ENCODE measurements at regions not wholly inside any gene's neighbourhood (a gene's known extent, or its start where the extent isn't known, plus 50 kb on each side); places are given as distances from the start of the nearest gene placed in this dataset.

DNA sequence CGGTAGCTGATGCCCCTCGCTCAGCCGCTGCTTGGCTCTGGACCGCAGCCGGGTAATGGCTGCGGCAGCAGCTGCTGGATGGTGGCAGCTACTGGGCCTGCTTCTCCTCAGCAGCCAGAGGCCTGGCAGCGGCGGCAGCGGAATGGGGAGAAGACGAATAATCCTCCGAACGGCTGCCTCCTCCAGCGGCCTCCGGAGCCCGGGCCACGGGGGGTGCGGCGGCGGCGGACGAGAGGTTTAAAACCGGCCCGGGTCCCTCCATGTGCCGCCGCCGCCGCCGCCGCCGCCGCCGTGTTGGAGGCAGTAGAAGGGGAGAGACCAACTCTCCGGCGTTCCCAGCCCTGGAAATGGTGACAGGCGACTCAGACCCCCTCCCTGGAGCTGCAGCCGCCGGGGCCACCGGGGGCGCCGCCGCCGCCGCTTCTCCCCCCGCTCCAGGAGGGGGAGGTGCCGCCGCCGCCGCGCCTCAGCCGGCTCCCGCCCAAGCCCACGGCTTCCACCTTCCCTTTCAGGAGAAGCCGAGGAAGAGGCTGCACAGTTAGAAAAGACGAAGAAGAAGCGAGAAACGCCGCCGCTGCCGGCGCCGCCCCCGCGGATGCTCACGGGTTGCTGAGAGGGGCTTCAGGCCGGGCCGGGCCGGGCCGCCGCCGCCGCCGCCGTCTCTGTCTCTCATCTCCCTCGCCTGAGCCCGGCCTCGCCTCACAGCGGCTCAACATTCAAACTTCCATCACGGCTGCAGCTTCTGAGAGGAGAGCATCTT lies 118.4 kb upstream of the PRSS3 start:
- H3K4me3 ChIP-seq (ENCODE audit: insufficient read length, low read depth): peak overlapping the region; percentile 57
- no peaks in the 10 kb centered on the region for H3K27me3 ChIP-seq (ENCODE audit: insufficient read depth, insufficient read length)
- TF ChIP-seq SUZ12 (IDR thresholded peaks at IDR 0.05; ENCODE audit: extremely low read depth, insufficient read depth, insufficient read length) (no peak), YY1 (IDR thresholded peaks at IDR 0.05; ENCODE audit: insufficient read depth, insufficient read length) (peak; percentile 24)
- no peaks in the 10 kb centered on the region for H3K36me3 ChIP-seq (ENCODE audit: insufficient read depth, insufficient read length, low read length)
- H3K4me1 ChIP-seq (ENCODE audit: insufficient read depth, insufficient read length): no peaks in the 10 kb centered on the region
- peak; percentile 30 for DNase-seq (ENCODE audit: low read depth, low spot score)
- H3K9me3 ChIP-seq (ENCODE audit: insufficient read depth, low read length): no peaks in the 10 kb centered on the region
- H3K9ac ChIP-seq (ENCODE audit: insufficient read length, low read depth): peak overlapping the region; percentile 67

- no peaks in the 10 kb centered on the region for H3K4me1 ChIP-seq (ENCODE audit: insufficient read depth, insufficient read length)
- H3K36me3 ChIP-seq (ENCODE audit: insufficient read depth, insufficient read length, low read length): no peaks in the 10 kb centered on the region
- H3K4me3 ChIP-seq (ENCODE audit: insufficient read length, low read depth): peak overlapping the region; percentile 42
- TF ChIP-seq SUZ12 (IDR thresholded peaks at IDR 0.05; ENCODE audit: extremely low read depth, insufficient read depth, insufficient read length) (no peak), ZNF274 (IDR thresholded peaks at IDR 0.05; ENCODE audit: low read depth, low read length) (no peak), YY1 (IDR thresholded peaks at IDR 0.05; ENCODE audit: insufficient read depth, insufficient read length) (no peak)
- peak overlapping the region; percentile 50 for H3K9ac ChIP-seq (ENCODE audit: insufficient read length, low read depth)
- DNase-seq (ENCODE audit: low read depth, low spot score): no peak
- no peaks in the 10 kb centered on the region for H3K9me3 ChIP-seq (ENCODE audit: insufficient read depth, low read length)
- no peaks in the 10 kb centered on the region for H3K27me3 ChIP-seq (ENCODE audit: insufficient read depth, insufficient read length)
Observed at GRCh38 chr9:33677506-33677809, 117.9 kb upstream of the PRSS3 start.

- Histone ChIP-seq H3K36me3 (ENCODE audit: insufficient read depth, insufficient read length, low read length) (no peaks in the 10 kb centered on the region), H3K4me3 (ENCODE audit: insufficient read length, low read depth) (no peak overlapping the region), H3K9ac (ENCODE audit: insufficient read length, low read depth) (no peak overlapping the region), H3K9me3 (ENCODE audit: insufficient read depth, low read length) (no peaks in the 10 kb centered on the region), H3K27me3 (ENCODE audit: insufficient read depth, insufficient read length) (no peaks in the 10 kb centered on the region), H3K4me1 (ENCODE audit: insufficient read depth, insufficient read length) (no peaks in the 10 kb centered on the region)
- TF ChIP-seq SUZ12 (IDR thresholded peaks at IDR 0.05; ENCODE audit: extremely low read depth, insufficient read depth, insufficient read length) (no peak), YY1 (IDR thresholded peaks at IDR 0.05; ENCODE audit: insufficient read depth, insufficient read length) (no peak), ZNF274 (IDR thresholded peaks at IDR 0.05; ENCODE audit: low read depth, low read length) (no peak)
- no peak for DNase-seq (ENCODE audit: low read depth, low spot score)
Observed at GRCh38 chr9:33677961-33678360, 117.4 kb upstream of the PRSS3 start.

- DNase-seq (ENCODE audit: low read depth, low spot score): no peak
- TF ChIP-seq SUZ12 (IDR thresholded peaks at IDR 0.05; ENCODE audit: extremely low read depth, insufficient read depth, insufficient read length) (no peak), YY1 (IDR thresholded peaks at IDR 0.05; ENCODE audit: insufficient read depth, insufficient read length) (no peak)
- H3K4me1 ChIP-seq (ENCODE audit: insufficient read depth, insufficient read length): no peaks in the 10 kb centered on the region
- H3K27me3 ChIP-seq (ENCODE audit: insufficient read depth, insufficient read length): no peaks in the 10 kb centered on the region
- no peaks in the 10 kb centered on the region for H3K9me3 ChIP-seq (ENCODE audit: insufficient read depth, low read length)
- H3K36me3 ChIP-seq (ENCODE audit: insufficient read depth, insufficient read length, low read length): no peaks in the 10 kb centered on the region
- no peak overlapping the region for H3K9ac ChIP-seq (ENCODE audit: insufficient read length, low read depth)
- H3K4me3 ChIP-seq (ENCODE audit: insufficient read length, low read depth): no peak overlapping the region
Observed at GRCh38 chr9:33682551-33682950, 112.8 kb upstream of the PRSS3 start.

DNA sequence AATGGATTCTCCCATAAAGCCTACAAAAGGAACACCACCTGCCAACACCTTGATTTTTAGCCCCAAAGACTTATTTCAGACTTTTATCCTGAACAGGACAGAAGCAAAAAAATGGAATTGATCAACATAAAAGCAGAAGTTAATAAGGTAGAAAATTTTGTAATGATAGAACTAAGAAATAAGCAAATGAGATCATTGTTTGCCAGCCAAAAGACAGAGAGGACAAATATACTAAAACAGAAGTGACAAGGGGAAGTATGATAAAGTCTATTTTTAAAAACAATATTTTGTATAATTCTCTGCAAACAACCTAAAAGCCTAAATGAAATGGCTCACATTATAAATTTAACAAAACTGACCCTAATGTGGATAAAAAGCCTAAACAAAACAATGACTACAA lies 110.5 kb upstream of the PRSS3 start:
- TF ChIP-seq YY1 (IDR thresholded peaks at IDR 0.05; ENCODE audit: insufficient read depth, insufficient read length) (no peak), SUZ12 (IDR thresholded peaks at IDR 0.05; ENCODE audit: extremely low read depth, insufficient read depth, insufficient read length) (no peak), ZNF274 (IDR thresholded peaks at IDR 0.05; ENCODE audit: low read depth, low read length) (no peak)
- Histone ChIP-seq H3K9ac (ENCODE audit: insufficient read length, low read depth) (no peak overlapping the region), H3K4me3 (ENCODE audit: insufficient read length, low read depth) (no peak overlapping the region), H3K36me3 (ENCODE audit: insufficient read depth, insufficient read length, low read length) (no peaks in the 10 kb centered on the region), H3K9me3 (ENCODE audit: insufficient read depth, low read length) (no peaks in the 10 kb centered on the region), H3K27me3 (ENCODE audit: insufficient read depth, insufficient read length) (no peaks in the 10 kb centered on the region), H3K4me1 (ENCODE audit: insufficient read depth, insufficient read length) (no peaks in the 10 kb centered on the region)
- DNase-seq (ENCODE audit: low read depth, low spot score): no peak

- Histone ChIP-seq H3K9me3 (ENCODE audit: insufficient read depth, low read length) (no peaks in the 10 kb centered on the region), H3K4me1 (ENCODE audit: insufficient read depth, insufficient read length) (no peaks in the 10 kb centered on the region), H3K27me3 (ENCODE audit: insufficient read depth, insufficient read length) (no peaks in the 10 kb centered on the region), H3K4me3 (ENCODE audit: insufficient read length, low read depth) (no peak overlapping the region), H3K36me3 (ENCODE audit: insufficient read depth, insufficient read length, low read length) (no peaks in the 10 kb centered on the region), H3K9ac (ENCODE audit: insufficient read length, low read depth) (no peak overlapping the region)
- TF ChIP-seq YY1 (IDR thresholded peaks at IDR 0.05; ENCODE audit: insufficient read depth, insufficient read length): no peak
- TF ChIP-seq ZNF274 (IDR thresholded peaks at IDR 0.05; ENCODE audit: low read depth, low read length): no peak
- no peak for TF ChIP-seq SUZ12 (IDR thresholded peaks at IDR 0.05; ENCODE audit: extremely low read depth, insufficient read depth, insufficient read length)
- DNase-seq (ENCODE audit: low read depth, low spot score): no peak
Observed at GRCh38 chr9:33686942-33687341, 108.4 kb upstream of the PRSS3 start.

GRCh38 chr9:33687779-33688178 lies 107.6 kb upstream of the PRSS3 start:
- Histone ChIP-seq H3K4me1 (ENCODE audit: insufficient read depth, insufficient read length) (no peaks in the 10 kb centered on the region), H3K9ac (ENCODE audit: insufficient read length, low read depth) (no peak overlapping the region), H3K36me3 (ENCODE audit: insufficient read depth, insufficient read length, low read length) (no peaks in the 10 kb centered on the region), H3K4me3 (ENCODE audit: insufficient read length, low read depth) (no peak overlapping the region), H3K9me3 (ENCODE audit: insufficient read depth, low read length) (no peaks in the 10 kb centered on the region), H3K27me3 (ENCODE audit: insufficient read depth, insufficient read length) (no peaks in the 10 kb centered on the region)
- DNase-seq (ENCODE audit: low read depth, low spot score): no peak
- TF ChIP-seq YY1 (IDR thresholded peaks at IDR 0.05; ENCODE audit: insufficient read depth, insufficient read length) (no peak), SUZ12 (IDR thresholded peaks at IDR 0.05; ENCODE audit: extremely low read depth, insufficient read depth, insufficient read length) (no peak), ZNF274 (IDR thresholded peaks at IDR 0.05; ENCODE audit: low read depth, low read length) (no peak)

All from NT2/D1 (cell line).